ENCODE measurements at regions not wholly inside any gene's neighbourhood (a gene's known extent, or its start where the extent isn't known, plus 50 kb on each side); places are given as distances from the start of the nearest gene placed in this dataset.

- H3K36me3 ChIP-seq (replicated peaks) = no peaks in the 10 kb centered on the region
- no peak for TF ChIP-seq CTCF (IDR thresholded peaks at IDR 0.05; ENCODE audit: low read depth, low read length, missing control alignments)
Measured at GRCh38 chr11:114811971-114812370, 133.6 kb downstream of the NXPE2 start.

DNA sequence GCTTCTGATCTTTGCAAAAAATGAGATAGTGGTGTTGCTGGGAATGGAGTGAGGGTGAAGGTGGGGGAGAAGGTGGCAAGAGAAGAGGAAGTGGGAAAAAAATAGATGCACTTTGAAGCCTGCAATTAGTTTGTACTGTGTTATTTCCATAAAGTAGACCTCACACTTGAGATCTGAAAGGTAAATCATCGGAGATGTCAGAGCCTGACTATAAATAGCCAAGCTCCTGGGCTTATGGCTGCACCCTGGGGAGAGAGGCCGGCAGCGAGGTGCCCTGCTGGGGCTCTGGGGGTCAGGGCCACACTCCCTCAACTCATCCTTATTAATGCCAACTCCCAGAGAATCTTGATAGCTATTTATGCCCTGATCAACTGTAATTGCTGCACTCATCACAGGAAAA, 134.4 kb downstream of the NXPE2 start:
- TF ChIP-seq CTCF (IDR thresholded peaks at IDR 0.05; ENCODE audit: low read depth, low read length, missing control alignments) = no peak
- no peak for DNase-seq
- Histone ChIP-seq H3K27ac (no peak overlapping the region), H3K4me3 (ENCODE audit: low read depth, low read length) (no peak overlapping the region), H3K27me3 (replicated peaks) (no peaks in the 10 kb centered on the region), H3K36me3 (replicated peaks) (no peaks in the 10 kb centered on the region)
- in situ Hi-C loops (cut with HindIII; ENCODE audit: low pct_ligation_motif_present, low sequenced_read_pairs) = no loop called here

More at GRCh38 chr11:114811971-114812370, 133.6 kb downstream of the NXPE2 start:
- Histone ChIP-seq H3K27ac (no peak overlapping the region), H3K4me3 (ENCODE audit: low read depth, low read length) (no peak overlapping the region), H3K27me3 (replicated peaks) (no peaks in the 10 kb centered on the region)
- in situ Hi-C loops (cut with HindIII; ENCODE audit: low pct_ligation_motif_present, low sequenced_read_pairs) = no loop called here
- no peak for DNase-seq

DNA sequence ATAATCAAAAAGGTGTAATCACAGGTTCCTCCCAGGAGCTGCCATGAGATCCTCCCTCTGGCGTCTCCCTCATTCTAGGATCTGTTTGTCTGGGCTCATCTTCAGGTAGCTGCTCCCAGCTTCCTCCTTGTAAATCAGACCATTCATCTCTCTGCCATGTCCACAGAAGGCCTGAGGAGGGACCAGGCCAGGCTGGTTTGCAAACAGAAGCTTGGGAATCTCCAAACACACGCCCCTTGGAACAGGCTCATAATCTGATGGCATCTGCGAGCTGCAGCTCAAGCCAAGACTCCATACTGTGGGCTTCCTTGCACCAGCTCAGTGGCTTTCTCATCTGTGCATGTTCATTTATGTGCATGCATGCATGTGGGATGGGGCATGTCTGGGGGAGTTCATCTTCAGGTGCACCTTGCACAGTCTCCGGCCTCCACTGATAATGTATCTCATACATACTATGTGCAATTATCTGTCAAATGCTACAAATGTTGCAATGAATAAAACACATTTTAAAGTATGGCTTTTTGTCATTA, 134.9 kb downstream of the NXPE2 start:
- in situ Hi-C loops (cut with HindIII; ENCODE audit: low pct_ligation_motif_present, low sequenced_read_pairs) = no loop called here
- no peak for DNase-seq
- no peak overlapping the region for H3K4me3 ChIP-seq (ENCODE audit: low read depth, low read length)
- no peaks in the 10 kb centered on the region for H3K36me3 ChIP-seq (replicated peaks)
- H3K27me3 ChIP-seq (replicated peaks) = no peaks in the 10 kb centered on the region
- H3K27ac ChIP-seq = no peak overlapping the region
- TF ChIP-seq CTCF (IDR thresholded peaks at IDR 0.05; ENCODE audit: low read depth, low read length, missing control alignments) = no peak

DNA sequence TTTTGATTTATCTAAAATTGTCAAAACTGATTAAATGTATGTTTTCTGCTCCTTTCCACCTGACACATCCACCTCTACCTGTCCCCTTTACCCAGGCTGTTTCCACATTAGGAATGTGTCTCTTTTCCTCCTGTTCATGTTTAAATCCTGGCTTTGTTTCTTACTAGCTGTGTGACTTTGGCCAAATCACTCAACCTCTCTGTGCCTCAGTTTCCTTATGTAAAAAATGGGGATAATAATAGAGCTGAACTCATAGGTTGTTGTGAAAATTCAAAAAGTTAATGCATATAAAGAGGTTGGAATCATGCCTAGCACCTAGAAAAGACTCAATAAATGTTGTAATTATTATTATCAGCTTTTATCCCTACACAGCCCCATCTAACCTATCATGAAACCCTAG, 136.8 kb downstream of the NXPE2 start:
- H3K36me3 ChIP-seq (replicated peaks) = no peaks in the 10 kb centered on the region
- H3K27me3 ChIP-seq (replicated peaks) = no peaks in the 10 kb centered on the region
- no peak for TF ChIP-seq CTCF (IDR thresholded peaks at IDR 0.05; ENCODE audit: low read depth, low read length, missing control alignments)
- H3K27ac ChIP-seq = no peak overlapping the region
- in situ Hi-C loops (cut with HindIII; ENCODE audit: low pct_ligation_motif_present, low sequenced_read_pairs) = no loop called here
- no peak for DNase-seq
- H3K4me3 ChIP-seq (ENCODE audit: low read depth, low read length) = no peak overlapping the region

DNA sequence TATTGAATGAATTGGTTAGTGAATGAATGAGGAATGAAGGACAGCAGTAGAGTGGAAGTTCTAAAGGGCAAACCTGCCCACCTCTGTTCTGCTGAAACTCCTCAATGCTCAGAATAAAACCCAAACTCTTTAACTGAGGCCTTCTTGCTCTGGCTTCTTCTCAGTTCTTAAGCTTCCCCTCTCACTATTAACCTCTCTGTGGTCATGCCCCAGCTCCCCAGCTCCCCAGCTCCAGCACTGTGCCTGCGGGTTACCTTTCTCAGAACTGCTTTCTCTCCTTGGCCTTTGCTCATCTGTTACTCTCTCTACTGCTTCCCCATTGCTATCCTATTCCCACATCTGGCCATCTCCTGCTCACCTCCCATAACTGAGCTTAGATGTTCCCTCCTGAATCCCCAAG, 137.4 kb downstream of the NXPE2 start:
- H3K4me3 ChIP-seq (ENCODE audit: low read depth, low read length) = no peak overlapping the region
- in situ Hi-C loops (cut with HindIII; ENCODE audit: low pct_ligation_motif_present, low sequenced_read_pairs) = no loop called here
- no peak for DNase-seq
- no peaks in the 10 kb centered on the region for H3K27me3 ChIP-seq (replicated peaks)
- H3K36me3 ChIP-seq (replicated peaks) = no peaks in the 10 kb centered on the region
- H3K27ac ChIP-seq = no peak overlapping the region
- TF ChIP-seq CTCF (IDR thresholded peaks at IDR 0.05; ENCODE audit: low read depth, low read length, missing control alignments) = no peak

DNA sequence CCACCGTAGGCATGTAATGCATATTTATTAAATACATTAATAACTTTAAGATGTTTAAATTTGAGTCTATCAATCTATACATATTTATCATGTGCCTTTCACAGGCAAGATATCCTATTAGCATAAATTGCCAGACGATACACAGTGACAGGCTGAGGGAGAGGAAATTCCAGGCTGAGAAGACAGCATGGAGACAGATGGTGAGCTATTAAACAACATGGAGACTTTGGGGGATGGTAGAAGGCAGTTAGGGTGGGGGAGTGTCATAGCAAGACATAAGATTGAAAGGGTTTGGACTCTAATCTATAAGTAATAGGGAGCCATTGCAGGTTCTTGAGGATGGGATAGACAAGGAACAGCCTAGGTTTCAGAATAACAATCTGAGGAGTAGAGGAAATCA, 138.5 kb downstream of the NXPE2 start:
- no peaks in the 10 kb centered on the region for H3K27me3 ChIP-seq (replicated peaks)
- H3K27ac ChIP-seq = no peak overlapping the region
- no peak for TF ChIP-seq CTCF (IDR thresholded peaks at IDR 0.05; ENCODE audit: low read depth, low read length, missing control alignments)
- H3K4me3 ChIP-seq (ENCODE audit: low read depth, low read length) = no peak overlapping the region
- no peaks in the 10 kb centered on the region for H3K36me3 ChIP-seq (replicated peaks)
- in situ Hi-C loops (cut with HindIII; ENCODE audit: low pct_ligation_motif_present, low sequenced_read_pairs) = no loop called here
- no peak for DNase-seq

All from brain microvascular endothelial cell (primary cell).